SJSA1 (cell line): ENCODE measurements at regions not wholly inside any gene's neighbourhood (a gene's known extent, or its start where the extent isn't known, plus 50 kb on each side); places are given as distances from the start of the nearest gene placed in this dataset.

Source experiments
- DNase-seq, 2 experiments: peaks; one replicate each; pipeline ENCODE4 v3.0.0-alpha.2; 2015 to 2020; ENCODE audit warnings: low spot score in 2 of 2, low read depth in 1 of 2
- H3K27ac ChIP-seq: fragments of 250-450 bp; sonication (Bioruptor Pico); 2 replicates; pipeline ENCODE4 v1.5.1; 2020; ENCODE audit warnings: mild to moderate bottlenecking, moderate library complexity
- H3K27me3 ChIP-seq: fragments of 250-450 bp; sonication (Bioruptor Pico); replicated peaks from 2 replicates; pipeline ENCODE4 v1.5.1; 2020; ENCODE audit warnings: mild to moderate bottlenecking, moderate library complexity
- H3K36me3 ChIP-seq: fragments of 250-450 bp; sonication (Bioruptor Pico); 2 replicates; pipeline ENCODE4 v1.5.1; 2020; ENCODE audit warnings: mild to moderate bottlenecking
- H3K4me1 ChIP-seq: fragments of 250-450 bp; sonication (Bioruptor Pico); replicated peaks from 2 replicates; pipeline ENCODE4 v1.6.1; 2021; ENCODE audit warnings: mild to moderate bottlenecking
- H3K4me3 ChIP-seq: fragments of 250-450 bp; sonication (Bioruptor Pico); 2 replicates; pipeline ENCODE4 v1.5.1; 2020; ENCODE audit warnings: mild to moderate bottlenecking
- H3K9me3 ChIP-seq: fragments of 250-450 bp; sonication (Bioruptor Pico); replicated peaks from 2 replicates; pipeline ENCODE4 v1.5.1; 2020; ENCODE audit warnings: mild to moderate bottlenecking

- no peaks in the 10 kb centered on the region for H3K9me3 ChIP-seq
- DNase-seq = no peak
- no peaks in the 10 kb centered on the region for H3K36me3 ChIP-seq
- H3K4me1 ChIP-seq = no peaks in the 10 kb centered on the region
- H3K27ac ChIP-seq = no peak overlapping the region
- no peaks in the 10 kb centered on the region for H3K27me3 ChIP-seq
- H3K4me3 ChIP-seq = no peak overlapping the region
Measured at GRCh38 chr11:122334546-122335339, 218.7 kb upstream of the BLID start.

- H3K36me3 ChIP-seq = no peaks in the 10 kb centered on the region
- DNase-seq = no peak
- H3K27ac ChIP-seq = no peak overlapping the region
- H3K4me3 ChIP-seq = no peak overlapping the region
- H3K27me3 ChIP-seq = no peaks in the 10 kb centered on the region
- H3K9me3 ChIP-seq = no peaks in the 10 kb centered on the region
- no peaks in the 10 kb centered on the region for H3K4me1 ChIP-seq
Measured at GRCh38 chr11:122333467-122333866, 217.5 kb upstream of the BLID start.

GRCh38 chr11:122331079-122331478 is 215.1 kb upstream of the BLID start:
- Histone ChIP-seq H3K27me3 (no peaks in the 10 kb centered on the region), H3K4me3 (no peak overlapping the region), H3K9me3 (no peaks in the 10 kb centered on the region), H3K36me3 (no peaks in the 10 kb centered on the region), H3K4me1 (no peaks in the 10 kb centered on the region), H3K27ac (no peak overlapping the region)
- DNase-seq = no peak

GRCh38 chr11:122330279-122330965 is 214.4 kb upstream of the BLID start:
- no peaks in the 10 kb centered on the region for H3K4me1 ChIP-seq
- no peaks in the 10 kb centered on the region for H3K27me3 ChIP-seq
- H3K36me3 ChIP-seq = no peaks in the 10 kb centered on the region
- H3K9me3 ChIP-seq = no peaks in the 10 kb centered on the region
- H3K27ac ChIP-seq = no peak overlapping the region
- DNase-seq = no peak
- H3K4me3 ChIP-seq = no peak overlapping the region

DNA sequence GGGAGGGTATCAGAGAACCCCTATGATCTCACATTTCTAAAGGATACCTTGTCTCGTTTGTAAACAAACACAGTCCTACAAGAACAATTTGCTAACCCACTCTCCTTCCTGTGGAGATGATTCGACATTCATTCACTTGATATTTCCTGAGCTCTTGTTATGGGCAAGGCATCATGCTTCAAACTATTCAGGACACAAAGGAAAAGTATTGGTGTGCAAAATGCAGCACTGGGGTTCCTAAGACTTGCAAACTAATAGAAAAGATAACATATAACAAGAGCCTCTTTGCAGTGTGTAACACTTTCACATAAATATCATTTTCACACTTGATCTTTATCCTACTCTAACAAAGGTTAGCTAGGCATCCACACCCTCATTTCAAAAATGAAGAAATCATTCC is 211.5 kb upstream of the BLID start:
- H3K27ac ChIP-seq = no peak overlapping the region
- H3K9me3 ChIP-seq = no peaks in the 10 kb centered on the region
- H3K4me1 ChIP-seq = no peaks in the 10 kb centered on the region
- DNase-seq = no peak
- no peak overlapping the region for H3K4me3 ChIP-seq
- no peaks in the 10 kb centered on the region for H3K36me3 ChIP-seq
- no peaks in the 10 kb centered on the region for H3K27me3 ChIP-seq

- Histone ChIP-seq H3K36me3 (no peaks in the 10 kb centered on the region), H3K4me1 (no peaks in the 10 kb centered on the region), H3K4me3 (no peak overlapping the region), H3K9me3 (no peaks in the 10 kb centered on the region), H3K27ac (no peak overlapping the region), H3K27me3 (no peaks in the 10 kb centered on the region)
- no peak for DNase-seq
Measured at GRCh38 chr11:122323754-122324421, 207.9 kb upstream of the BLID start.

- H3K4me3 ChIP-seq = no peak overlapping the region
- H3K27me3 ChIP-seq = no peaks in the 10 kb centered on the region
- H3K9me3 ChIP-seq = no peaks in the 10 kb centered on the region
- H3K4me1 ChIP-seq = no peaks in the 10 kb centered on the region
- DNase-seq = no peak
- no peaks in the 10 kb centered on the region for H3K36me3 ChIP-seq
- no peak overlapping the region for H3K27ac ChIP-seq
Measured at GRCh38 chr11:122322329-122322728, 206.3 kb upstream of the BLID start.

DNA sequence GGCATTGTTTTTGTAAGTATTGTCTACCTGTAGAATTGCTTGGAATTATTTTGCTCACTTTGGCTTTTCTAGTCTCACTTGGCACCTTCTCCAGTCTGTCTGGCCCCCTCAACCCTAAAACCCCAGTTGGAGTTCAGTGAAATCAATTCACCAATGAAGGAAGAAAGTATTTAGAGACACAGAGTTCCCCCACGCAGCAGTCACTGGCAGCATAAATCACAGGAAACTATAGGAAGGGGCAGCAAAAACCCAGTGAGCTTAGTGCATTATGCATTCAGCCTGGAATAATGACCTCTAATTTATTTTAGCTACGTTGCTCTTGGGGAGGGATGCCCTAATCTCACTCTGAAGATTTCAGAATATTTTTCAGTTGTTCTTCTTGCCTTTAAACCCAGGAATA is 204.7 kb upstream of the BLID start:
- Histone ChIP-seq H3K27ac (no peak overlapping the region), H3K27me3 (no peaks in the 10 kb centered on the region), H3K36me3 (no peaks in the 10 kb centered on the region), H3K4me1 (no peaks in the 10 kb centered on the region), H3K9me3 (no peaks in the 10 kb centered on the region), H3K4me3 (no peak overlapping the region)
- no peak for DNase-seq

DNA sequence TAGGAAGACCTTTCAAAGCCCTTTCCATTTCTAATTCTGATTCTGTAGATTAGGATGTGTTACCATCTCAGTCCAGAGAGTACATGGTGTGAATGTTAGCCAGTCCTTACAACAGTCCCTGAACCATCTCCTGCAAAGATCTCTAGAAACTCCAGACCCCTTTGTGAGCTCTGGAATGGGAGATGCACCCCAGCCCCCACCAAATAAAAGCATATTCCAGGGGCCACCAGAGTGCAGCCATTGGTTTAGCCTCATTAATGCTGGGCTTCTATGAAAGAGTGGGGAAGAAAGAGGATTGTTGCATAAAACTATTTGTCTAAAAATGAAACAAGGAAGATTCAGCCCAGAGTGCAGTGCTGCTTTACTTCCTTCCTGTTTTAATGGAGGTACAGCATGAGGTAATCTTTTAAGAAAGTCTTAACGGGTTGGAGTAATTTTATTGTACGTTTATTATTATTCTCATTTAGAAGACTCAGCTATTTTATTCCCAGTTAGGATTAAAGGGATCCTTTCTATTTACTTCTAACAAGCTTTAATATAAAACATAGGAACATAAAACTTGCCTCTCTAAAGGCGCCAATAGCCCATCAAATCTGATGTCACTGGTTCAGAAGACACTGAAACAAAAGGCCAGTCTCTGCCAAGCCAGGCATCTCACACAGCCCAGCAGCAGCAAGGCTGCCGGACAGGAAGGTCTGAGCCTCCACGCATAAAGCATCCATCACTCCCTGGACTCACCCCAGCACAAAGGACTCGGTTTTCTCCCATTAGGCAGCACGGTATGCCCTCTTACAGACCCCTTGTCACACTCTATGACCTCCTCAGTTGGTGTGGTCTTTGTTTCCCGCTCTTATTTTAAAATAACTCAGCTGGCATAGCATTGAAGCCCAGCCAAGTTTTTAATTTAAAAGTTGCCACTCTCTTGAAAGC is 203.9 kb upstream of the BLID start:
- Histone ChIP-seq H3K9me3 (no peaks in the 10 kb centered on the region), H3K4me3 (no peak overlapping the region), H3K27ac (no peak overlapping the region), H3K36me3 (no peaks in the 10 kb centered on the region), H3K27me3 (no peaks in the 10 kb centered on the region), H3K4me1 (no peaks in the 10 kb centered on the region)
- no peak for DNase-seq

- Histone ChIP-seq H3K27me3 (no peaks in the 10 kb centered on the region), H3K9me3 (no peaks in the 10 kb centered on the region), H3K36me3 (no peaks in the 10 kb centered on the region), H3K4me3 (no peak overlapping the region), H3K4me1 (no peaks in the 10 kb centered on the region), H3K27ac (no peak overlapping the region)
- DNase-seq = no peak
Measured at GRCh38 chr11:122319085-122319484, 203.1 kb upstream of the BLID start.

DNA sequence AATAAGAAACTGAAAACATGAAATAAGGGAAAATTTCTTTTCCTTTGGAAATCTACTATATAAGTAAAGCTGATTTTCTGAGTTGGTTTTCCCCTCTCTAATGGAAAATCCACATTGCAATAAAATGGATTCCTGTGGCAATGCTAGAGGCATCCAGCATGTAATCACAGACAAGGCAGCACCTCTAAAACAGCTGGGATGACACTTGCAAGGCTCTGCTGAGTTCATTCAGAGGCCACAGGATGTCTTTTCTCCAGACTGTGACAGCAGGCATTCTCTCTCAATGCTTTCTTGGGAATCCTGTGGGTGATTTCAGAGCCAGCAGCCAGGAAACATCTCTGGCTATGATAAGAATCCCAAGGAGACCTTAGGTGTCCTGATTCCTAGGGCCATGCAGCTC is 201.3 kb upstream of the BLID start:
- no peak for DNase-seq
- H3K9me3 ChIP-seq = no peaks in the 10 kb centered on the region
- H3K4me3 ChIP-seq = no peak overlapping the region
- no peaks in the 10 kb centered on the region for H3K27me3 ChIP-seq
- no peaks in the 10 kb centered on the region for H3K36me3 ChIP-seq
- H3K4me1 ChIP-seq = no peaks in the 10 kb centered on the region
- H3K27ac ChIP-seq = no peak overlapping the region

GRCh38 chr11:122313581-122313980 is 197.6 kb upstream of the BLID start:
- Histone ChIP-seq H3K4me1 (no peaks in the 10 kb centered on the region), H3K4me3 (no peak overlapping the region), H3K9me3 (no peaks in the 10 kb centered on the region), H3K27ac (no peak overlapping the region), H3K36me3 (no peaks in the 10 kb centered on the region), H3K27me3 (no peaks in the 10 kb centered on the region)
- no peak for DNase-seq

- no peak for DNase-seq
- Histone ChIP-seq H3K4me1 (no peaks in the 10 kb centered on the region), H3K4me3 (no peak overlapping the region), H3K27me3 (no peaks in the 10 kb centered on the region), H3K27ac (no peak overlapping the region), H3K9me3 (no peaks in the 10 kb centered on the region), H3K36me3 (no peaks in the 10 kb centered on the region)
Measured at GRCh38 chr11:122311216-122311755, 195.3 kb upstream of the BLID start.
